ENCODE measurements at regions not wholly inside any gene's neighbourhood (a gene's known extent, or its start where the extent isn't known, plus 50 kb on each side); places are given as distances from the start of the nearest gene placed in this dataset.

GRCh38 chr18:44298566-44298965 is 382.1 kb upstream of the SETBP1 start:
- TF ChIP-seq CTCF (IDR thresholded peaks at IDR 0.05) (no peak), POLR2A (IDR thresholded peaks at IDR 0.05) (no peak), POLR2AphosphoS5 (IDR thresholded peaks at IDR 0.05) (no peak)
